GM12878 (cell line): ENCODE measurements at regions not wholly inside any gene's neighbourhood (a gene's known extent, or its start where the extent isn't known, plus 50 kb on each side); places are given as distances from the start of the nearest gene placed in this dataset.

ENCODE experiments used
- ATAC-seq: fragments of 200-7000 bp; cut with Tn5 transposase; 3 replicates; pipeline ENCODE4 v1.9.1; 2020; ENCODE audit warnings: mild to moderate bottlenecking, moderate library complexity
- BruUV-seq: library from RNA; stranded (reverse); fragments of 400-500 nt; replicated peaks from 2 replicates; lab custom pipeline; 2021; lab: Mats Ljungman, UMichigan
- CTCF ChIA-PET: fragments of 300-600 bp; sonication (Branson Sonifier 250); formaldehyde crosslinking; extraction: SDS; loops from one replicate; lab custom pipeline; 2021; ENCODE audit warnings: inconsistent platforms; lab: Yijun Ruan, JAX
- POLR2A ChIA-PET: fragments of 350-600 bp; formaldehyde crosslinking; extraction: SDS; loops from one replicate; lab custom pipeline; 2021; ENCODE audit warnings: inconsistent platforms; lab: Charles Lee
- RAD21 ChIA-PET: fragments of 300-600 bp; sonication (Branson Sonifier 250); formaldehyde crosslinking; loops from one replicate; lab custom pipeline; 2023; ENCODE audit warnings: antibody characterized with exemption; ENCODE audit not compliant: unreplicated experiment; lab: Charles Lee
- SMC1A ChIA-PET: fragments of 300-600 bp; sonication (Branson Sonifier 250); formaldehyde crosslinking; loops from one replicate; lab custom pipeline; 2023; ENCODE audit not compliant: unreplicated experiment, uncharacterized antibody; lab: Charles Lee
- DNase-seq: peaks from one replicate; pipeline ENCODE4 v3.0.0-alpha.2; 2011; ENCODE audit warnings: low read depth, low spot score
- FAIRE-seq: peaks from 3 replicates; lab custom pipeline; 2011; peaks lifted over from hg19 to GRCh38; lab: Jason Lieb, UNC
- H2AFZ ChIP-seq: 2 replicates; pipeline ENCODE4 v1.6.0; 2011; ENCODE audit warnings: low read depth, low read length, control low read depth; ENCODE audit not compliant: control insufficient read depth
- H3K27ac ChIP-seq: 2 replicates; pipeline ENCODE4 v1.5.1; 2011; ENCODE audit warnings: control low read depth; ENCODE audit not compliant: control insufficient read depth, insufficient read depth
- H3K27me3 ChIP-seq, 2 experiments: replicated peaks in 1 of 2; 2 replicates each; pipeline versions ENCODE4 v1.6.0 to v1.6.1; 2011; ENCODE audit warnings: low read length in 1 of 2; ENCODE audit not compliant: control insufficient read depth in 2 of 2, insufficient read depth in 2 of 2
- H3K36me3 ChIP-seq, 2 experiments: 2 replicates each; pipeline ENCODE4 v1.5.1; 2011; ENCODE audit warnings: low read length in 1 of 2; ENCODE audit not compliant: control insufficient read depth in 2 of 2, insufficient read depth in 2 of 2
- H3K4me1 ChIP-seq: 2 replicates; pipeline ENCODE4 v1.6.1; 2011; ENCODE audit warnings: mild to moderate bottlenecking, low read length, moderate library complexity, mixed read lengths; ENCODE audit not compliant: control insufficient read depth, insufficient read depth
- H3K4me2 ChIP-seq: 2 replicates; pipeline ENCODE4 v1.6.0; 2011; ENCODE audit warnings: control low read depth; ENCODE audit not compliant: control insufficient read depth, insufficient read depth
- H3K4me3 ChIP-seq: fragments of 200-600 bp; sonication (generic); 2 replicates; pipeline ENCODE4 v1.5.1; 2016
- H3K79me2 ChIP-seq: 2 replicates; pipeline ENCODE4 v1.6.0; 2011; ENCODE audit warnings: low read length; ENCODE audit not compliant: control insufficient read depth, insufficient read depth
- H3K9ac ChIP-seq: 2 replicates; pipeline ENCODE4 v1.8.0; 2011; ENCODE audit warnings: low read length, control low read depth, mixed read lengths; ENCODE audit not compliant: control insufficient read depth, insufficient read depth
- H3K9me3 ChIP-seq: replicated peaks from 3 replicates; pipeline ENCODE4 v1.5.1; 2011; ENCODE audit warnings: mild to moderate bottlenecking, low read length; ENCODE audit not compliant: control insufficient read depth, insufficient read depth
- H4K20me1 ChIP-seq: 2 replicates; pipeline ENCODE4 v1.6.0; 2011; ENCODE audit not compliant: control insufficient read depth, insufficient read depth
- GATAD2B ChIP-seq: fragments of 450-650 bp; conservative IDR thresholded peaks from 2 replicates; pipeline ENCODE4 v1.6.1; 2017; ENCODE audit warnings: low read depth, mild to moderate bottlenecking, moderate library complexity
- JUNB ChIP-seq: IDR thresholded peaks from 2 replicates; pipeline ENCODE4 v1.6.1; 2016; ENCODE audit warnings: antibody characterized with exemption, mild to moderate bottlenecking
- MEF2B ChIP-seq: fragments of 450-650 bp; IDR thresholded peaks from 2 replicates; pipeline ENCODE4 v1.6.1; 2018; ENCODE audit warnings: mild to moderate bottlenecking, moderate library complexity; ENCODE audit not compliant: partially characterized antibody, poor library complexity, severe bottlenecking
- MTA2 ChIP-seq: fragments of 450-650 bp; IDR thresholded peaks from 2 replicates; pipeline ENCODE4 v1.6.1; 2016; ENCODE audit warnings: low read depth, mild to moderate bottlenecking, moderate library complexity
- POLR2AphosphoS5 ChIP-seq: IDR thresholded peaks from 2 replicates; pipeline ENCODE4 v1.6.1; 2011; ENCODE audit warnings: mild to moderate bottlenecking, low read length, inconsistent platforms
- RAD21 ChIP-seq: IDR thresholded peaks from 2 replicates; pipeline ENCODE4 v1.6.1; 2011; ENCODE audit warnings: mild to moderate bottlenecking, low read depth, low read length, moderate library complexity; ENCODE audit not compliant: insufficient read depth
- SMARCA5 ChIP-seq: fragments of 450-650 bp; IDR thresholded peaks from 2 replicates; pipeline ENCODE4 v1.6.1; 2017; ENCODE audit warnings: mild to moderate bottlenecking
- ZBTB33 ChIP-seq: fragments of 450-650 bp; IDR thresholded peaks from 2 replicates; pipeline ENCODE4 v1.6.1; 2017; ENCODE audit warnings: mild to moderate bottlenecking
- ZZZ3 ChIP-seq: IDR thresholded peaks from 2 replicates; pipeline ENCODE4 v1.6.1; 2011; ENCODE audit warnings: low read depth; ENCODE audit not compliant: control insufficient read depth, insufficient read length
- WGBS: methylation state at CpG from one replicate; pipeline ENCODE4 v1.1.6; 2016; ENCODE audit warnings: low lambda C conversion rate; ENCODE audit not compliant: insufficient replicate concordance, insufficient coverage; ENCODE audit errors: missing lambda C conversion rate; 5-methylcytosine and 5-hydroxymethylcytosine counted together
- in situ Hi-C: fragments of 300-500 bp; cut with MboI; formaldehyde crosslinking; loops from 9 replicates; pipeline ENCODE4 v1.14.3; 2018; ENCODE audit warnings: mixed read lengths
- intact Hi-C: fragments of 100-400 bp; cut with micrococcal nuclease; formaldehyde crosslinking; loops from one replicate; pipeline ENCODE4 v1.14.2; 2022; ENCODE audit not compliant: unreplicated experiment
- TF ChIP-seq, protein P1 (sequence below): fragments of 450-650 bp; formaldehyde crosslinking; IDR thresholded peaks from 2 replicates; pipeline ENCODE4 v1.4.0; 2022; ENCODE audit warnings: mild to moderate bottlenecking, moderate library complexity
- TF ChIP-seq, protein P2 (sequence below), 3 experiments: IDR thresholded peaks in 2 of 3; conservative IDR thresholded peaks in 1 of 3; 2 replicates each; pipeline ENCODE4 v1.5.1; 2011; ENCODE audit warnings: low read depth in 3 of 3, low read length in 3 of 3, mild to moderate bottlenecking in 3 of 3, control low read depth in 2 of 3, moderate library complexity in 2 of 3, inconsistent platforms in 1 of 3, mixed read lengths in 1 of 3; ENCODE audit not compliant: control insufficient read depth in 2 of 3, insufficient read depth in 1 of 3; ENCODE audit errors: extremely low read depth in 1 of 3

DNA sequence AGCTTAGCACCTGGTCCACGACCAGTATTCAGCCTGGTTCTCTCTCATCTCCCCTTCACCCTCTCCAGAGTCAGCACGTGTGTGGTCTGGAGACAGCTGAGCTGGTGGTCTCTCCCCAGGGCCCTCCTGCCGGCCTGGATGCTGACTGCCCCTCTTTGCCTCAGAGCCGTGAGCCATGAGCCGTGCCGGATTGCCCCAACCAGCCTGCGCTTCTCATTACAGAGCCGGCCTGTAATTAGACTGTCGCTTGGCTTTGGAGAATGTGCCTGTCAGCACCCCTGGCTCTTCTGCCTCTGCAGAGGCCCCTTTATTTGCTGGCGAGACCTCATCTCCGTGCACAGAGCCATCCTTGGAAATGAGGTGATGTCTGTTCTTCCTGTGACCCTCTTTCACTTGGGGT lies 118.7 kb upstream of the BOD1 start (continued):
- TF ChIP-seq SMARCA5 (no peak), MTA2 (no peak), ZZZ3 (no peak), GATAD2B (no peak)
- TF ChIP-seq, protein P1, sequence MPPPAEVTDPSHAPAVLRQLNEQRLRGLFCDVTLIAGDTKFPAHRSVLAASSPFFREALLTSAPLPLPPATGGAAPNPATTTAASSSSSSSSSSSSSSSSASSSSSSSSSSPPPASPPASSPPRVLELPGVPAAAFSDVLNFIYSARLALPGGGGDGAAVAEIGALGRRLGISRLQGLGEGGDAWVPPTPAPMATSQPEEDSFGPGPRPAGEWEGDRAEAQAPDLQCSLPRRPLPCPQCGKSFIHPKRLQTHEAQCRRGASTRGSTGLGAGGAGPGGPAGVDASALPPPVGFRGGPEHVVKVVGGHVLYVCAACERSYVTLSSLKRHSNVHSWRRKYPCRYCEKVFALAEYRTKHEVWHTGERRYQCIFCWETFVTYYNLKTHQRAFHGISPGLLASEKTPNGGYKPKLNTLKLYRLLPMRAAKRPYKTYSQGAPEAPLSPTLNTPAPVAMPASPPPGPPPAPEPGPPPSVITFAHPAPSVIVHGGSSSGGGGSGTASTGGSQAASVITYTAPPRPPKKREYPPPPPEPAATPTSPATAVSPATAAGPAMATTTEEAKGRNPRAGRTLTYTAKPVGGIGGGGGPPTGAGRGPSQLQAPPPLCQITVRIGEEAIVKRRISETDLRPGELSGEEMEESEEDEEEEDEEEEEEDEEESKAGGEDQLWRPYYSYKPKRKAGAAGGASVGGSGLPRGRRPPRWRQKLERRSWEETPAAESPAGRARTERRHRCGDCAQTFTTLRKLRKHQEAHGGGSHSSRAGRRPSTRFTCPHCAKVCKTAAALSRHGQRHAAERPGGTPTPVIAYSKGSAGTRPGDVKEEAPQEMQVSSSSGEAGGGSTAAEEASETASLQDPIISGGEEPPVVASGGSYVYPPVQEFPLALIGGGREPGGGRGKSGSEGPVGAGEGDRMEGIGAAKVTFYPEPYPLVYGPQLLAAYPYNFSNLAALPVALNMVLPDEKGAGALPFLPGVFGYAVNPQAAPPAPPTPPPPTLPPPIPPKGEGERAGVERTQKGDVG: no peak
- TF ChIP-seq, protein P2, sequence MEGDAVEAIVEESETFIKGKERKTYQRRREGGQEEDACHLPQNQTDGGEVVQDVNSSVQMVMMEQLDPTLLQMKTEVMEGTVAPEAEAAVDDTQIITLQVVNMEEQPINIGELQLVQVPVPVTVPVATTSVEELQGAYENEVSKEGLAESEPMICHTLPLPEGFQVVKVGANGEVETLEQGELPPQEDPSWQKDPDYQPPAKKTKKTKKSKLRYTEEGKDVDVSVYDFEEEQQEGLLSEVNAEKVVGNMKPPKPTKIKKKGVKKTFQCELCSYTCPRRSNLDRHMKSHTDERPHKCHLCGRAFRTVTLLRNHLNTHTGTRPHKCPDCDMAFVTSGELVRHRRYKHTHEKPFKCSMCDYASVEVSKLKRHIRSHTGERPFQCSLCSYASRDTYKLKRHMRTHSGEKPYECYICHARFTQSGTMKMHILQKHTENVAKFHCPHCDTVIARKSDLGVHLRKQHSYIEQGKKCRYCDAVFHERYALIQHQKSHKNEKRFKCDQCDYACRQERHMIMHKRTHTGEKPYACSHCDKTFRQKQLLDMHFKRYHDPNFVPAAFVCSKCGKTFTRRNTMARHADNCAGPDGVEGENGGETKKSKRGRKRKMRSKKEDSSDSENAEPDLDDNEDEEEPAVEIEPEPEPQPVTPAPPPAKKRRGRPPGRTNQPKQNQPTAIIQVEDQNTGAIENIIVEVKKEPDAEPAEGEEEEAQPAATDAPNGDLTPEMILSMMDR (IDR thresholded peaks at IDR 0.05 in 2 of 3, conservative IDR thresholded peaks at IDR 0.05 in 1 of 3; ENCODE audit: control insufficient read depth in 2 of 3, extremely low read depth in 1 of 3, insufficient read depth in 1 of 3, low read depth in 3 of 3, low read length in 3 of 3): no peak
- TF ChIP-seq, all 136 proteins: peak for 0

- H3K9ac ChIP-seq: no peak overlapping the region
- FAIRE-seq: no peak
- POLR2A ChIA-PET: interaction anchor here (0.6 to 5.9 kb wide), 6 partner anchors 9 to 86 kb away, joined by 3 to 20 read pairs (median 4); no protein-coding TSS in a partner anchor
- ATAC-seq: no peak
- intact Hi-C loops (loop anchor here (2.0 to 5.0 kb wide), 3 partner anchors 48 to 237 kb away; no protein-coding TSS in a partner anchor), in situ Hi-C loops (no loop called here)
- H3K27me3 ChIP-seq: no peaks in the 10 kb centered on the region
- no peak overlapping the region for H3K4me2 ChIP-seq
- H3K4me1 ChIP-seq: peaks cover 53% of the 10 kb centered on the region
- no peak overlapping the region for H2AFZ ChIP-seq
- 100% methylated on average over 2 of the region's 5 CpGs for WGBS
- no TSS peak for BruUV-seq
- no peak overlapping the region for H3K4me3 ChIP-seq
- no peak overlapping the region for H3K27ac ChIP-seq
- H3K9me3 ChIP-seq: no peaks in the 10 kb centered on the region
- RAD21 ChIA-PET: interaction anchor here (0.9 to 5.5 kb wide), 8 partner anchors 9 to 190 kb away, joined by 3 to 22 read pairs (median 5); no protein-coding TSS in a partner anchor
- no peak for DNase-seq
- CTCF ChIA-PET: interaction anchor here (1.1 to 2.5 kb wide), 3 partner anchors 50 to 190 kb away, joined by 5 to 10 read pairs (median 5); no protein-coding TSS in a partner anchor
- H4K20me1 ChIP-seq: no peaks in the 10 kb centered on the region
- no peaks in the 10 kb centered on the region for H3K36me3 ChIP-seq
- TF ChIP-seq RAD21: no peak
- no peak for TF ChIP-seq ZBTB33
- no peak for TF ChIP-seq MEF2B
- TF ChIP-seq JUNB: no peak
- TF ChIP-seq POLR2AphosphoS5: no peak
- SMC1A ChIA-PET: interaction anchor here (0.8 to 4.4 kb wide), 7 partner anchors 8 to 191 kb away, joined by 3 to 28 read pairs (median 4); no protein-coding TSS in a partner anchor
- no peaks in the 10 kb centered on the region for H3K79me2 ChIP-seq
Observed at GRCh38 chr5:173735691-173736090, 119.2 kb upstream of the BOD1 start.
